GM19463 (cell line): ENCODE measurements at regions not wholly inside any gene's neighbourhood (a gene's known extent, or its start where the extent isn't known, plus 50 kb on each side); places are given as distances from the start of the nearest gene placed in this dataset.
"Not testable (repeated sequence)": the region's sequence is repeated elsewhere in the genome, so short reads cannot be mapped to it uniquely, and the experiment has no call there.

Experiments used
- ATAC-seq: cut with Tn5 transposase; IDR thresholded peaks from one replicate; pipeline ENCODE4 v1.9.1; 2021; ENCODE audit warnings: mild to moderate bottlenecking, moderate library complexity; ENCODE audit not compliant: unreplicated experiment

DNA sequence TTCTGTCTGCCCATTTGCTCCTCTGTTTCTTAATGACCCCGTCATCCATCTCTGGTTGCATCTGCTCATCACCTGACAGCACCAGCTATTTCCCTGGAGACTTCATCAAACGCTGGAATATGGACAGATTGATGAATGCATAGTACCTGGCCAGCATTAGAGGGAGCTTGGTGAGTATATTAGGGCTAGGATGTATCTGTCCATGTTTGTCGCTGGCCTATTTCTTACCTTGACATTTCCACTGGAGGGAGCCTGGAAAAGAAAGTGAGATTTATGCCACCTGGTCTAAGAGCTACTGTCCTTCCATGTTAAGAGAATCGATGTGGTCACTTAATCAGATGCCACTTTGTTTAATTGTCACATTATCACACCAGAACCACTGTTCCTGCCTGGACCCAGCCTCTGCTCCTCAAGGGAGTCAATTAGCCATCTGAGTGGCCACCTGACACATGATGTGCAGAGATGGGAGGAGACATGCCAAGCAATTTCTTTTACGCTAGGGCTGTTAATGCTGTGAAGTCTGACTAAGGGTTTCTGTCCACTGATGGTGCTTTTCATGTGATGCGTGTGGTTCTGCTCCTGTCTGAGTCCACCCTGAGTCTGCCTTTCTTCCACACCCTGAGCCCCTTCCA, 75.3 kb upstream of the SFSWAP start:
- ATAC-seq = no peak

DNA sequence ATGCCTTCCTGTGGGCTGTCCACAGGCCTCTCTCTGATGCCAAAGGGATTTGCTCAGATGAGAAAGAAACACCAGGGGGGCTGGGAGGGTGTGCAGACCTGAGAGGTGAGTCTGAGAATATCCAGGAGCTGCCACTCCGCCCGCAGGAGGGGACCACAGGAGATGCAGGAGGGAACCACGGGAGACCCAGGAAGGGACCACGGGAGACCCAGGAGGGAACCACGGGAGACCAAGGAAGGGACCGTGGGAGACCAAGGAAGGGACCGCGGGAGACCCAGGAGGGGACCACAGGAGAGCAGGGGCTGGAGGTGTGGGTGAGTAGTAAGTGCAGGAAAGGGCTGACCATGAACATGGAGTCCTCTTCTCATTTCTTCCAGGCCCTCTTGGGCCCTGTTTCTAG, 74.6 kb upstream of the SFSWAP start:
- no peak for ATAC-seq

DNA sequence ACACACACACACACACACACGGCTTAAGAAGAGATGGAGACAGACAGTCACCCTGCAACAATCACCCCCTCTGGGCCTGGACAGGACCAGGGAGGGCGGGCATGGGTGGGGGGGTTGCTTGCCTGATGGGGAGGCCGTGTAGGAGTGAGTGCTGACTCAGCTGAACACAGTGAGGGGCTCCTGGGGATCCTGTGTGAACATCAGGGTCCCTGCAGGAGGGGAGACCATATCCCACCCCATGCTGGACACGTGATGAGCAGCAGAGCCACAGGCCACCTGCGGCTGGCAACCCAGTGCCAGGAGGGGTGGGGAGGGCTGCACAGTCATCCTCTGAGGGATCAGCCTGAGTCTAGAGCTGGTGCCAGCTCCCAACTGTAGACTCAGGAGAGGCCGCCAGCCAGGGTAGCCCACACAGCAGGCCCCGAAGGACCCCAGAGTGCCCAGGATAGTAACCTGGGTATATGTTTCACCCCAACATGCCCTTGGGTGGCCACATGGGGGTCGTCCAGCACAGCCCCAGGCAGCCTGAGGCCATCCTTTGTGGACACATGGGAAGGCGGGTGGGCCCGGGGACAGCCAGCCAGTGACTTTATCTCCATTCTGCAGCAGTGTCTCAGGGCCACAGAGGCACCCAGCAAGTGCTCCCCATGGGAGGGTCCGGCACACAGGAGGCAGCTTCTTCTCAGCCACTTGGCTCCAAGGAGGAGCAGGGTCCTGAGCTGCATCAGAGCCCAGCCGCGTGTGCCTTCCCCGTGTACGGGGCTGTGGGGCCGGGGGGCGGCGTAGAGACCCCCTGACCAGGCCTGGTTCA, 73.7 kb upstream of the SFSWAP start:
- no peak for ATAC-seq

DNA sequence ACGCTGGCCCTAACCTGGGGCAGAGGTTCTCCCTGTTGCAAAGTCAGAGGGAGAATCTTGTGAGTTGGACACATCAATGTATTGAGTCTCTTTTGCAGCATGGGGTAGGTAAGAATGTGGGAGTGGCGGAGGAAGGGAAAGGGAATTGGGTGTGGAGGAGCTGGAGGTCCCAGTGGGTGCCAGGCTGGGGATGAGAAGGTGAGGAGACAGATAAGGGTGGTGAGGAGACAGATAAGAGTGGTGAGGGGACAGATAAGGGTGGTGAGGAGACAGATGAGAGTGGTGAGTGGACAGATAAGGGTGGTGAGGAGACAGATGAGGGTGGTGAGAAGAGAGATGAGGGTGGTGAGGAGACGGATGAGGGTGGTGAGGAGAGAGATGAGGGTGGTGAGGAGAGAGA, 72.9 kb upstream of the SFSWAP start:
- no peak for ATAC-seq

DNA sequence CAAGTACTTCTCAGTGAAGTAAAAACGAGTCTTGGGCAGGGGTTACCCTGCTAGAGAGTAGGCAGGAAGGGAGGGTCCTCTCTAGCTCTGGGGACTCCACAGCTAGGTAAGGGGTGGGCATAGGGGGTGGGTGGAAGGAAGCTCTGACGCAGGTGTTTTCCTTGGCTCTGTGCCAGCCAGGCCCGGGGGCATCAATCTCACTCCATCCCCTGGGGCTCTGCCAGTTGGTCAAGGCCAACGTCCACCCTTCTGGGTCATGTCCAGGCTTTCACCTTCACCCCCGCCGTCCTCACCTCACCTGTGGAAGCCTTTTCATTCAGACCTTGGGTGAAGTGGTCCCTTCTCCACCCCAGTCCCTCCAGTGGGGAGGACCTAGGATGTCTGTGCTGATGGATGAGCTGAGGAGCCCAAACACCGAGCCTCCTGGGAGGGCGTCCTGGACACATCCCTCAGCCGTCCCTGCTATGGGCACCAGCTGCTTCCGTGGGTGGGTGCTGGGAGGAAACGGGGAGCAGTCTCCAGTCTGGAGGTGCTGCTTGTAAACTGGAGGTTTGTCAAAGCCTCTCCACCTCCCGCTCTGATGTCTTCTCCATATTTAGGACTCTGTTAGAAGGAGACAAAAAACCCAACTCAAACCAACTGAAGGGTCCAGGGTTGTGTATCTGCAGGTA, 71.5 kb upstream of the SFSWAP start:
- no peak for ATAC-seq

DNA sequence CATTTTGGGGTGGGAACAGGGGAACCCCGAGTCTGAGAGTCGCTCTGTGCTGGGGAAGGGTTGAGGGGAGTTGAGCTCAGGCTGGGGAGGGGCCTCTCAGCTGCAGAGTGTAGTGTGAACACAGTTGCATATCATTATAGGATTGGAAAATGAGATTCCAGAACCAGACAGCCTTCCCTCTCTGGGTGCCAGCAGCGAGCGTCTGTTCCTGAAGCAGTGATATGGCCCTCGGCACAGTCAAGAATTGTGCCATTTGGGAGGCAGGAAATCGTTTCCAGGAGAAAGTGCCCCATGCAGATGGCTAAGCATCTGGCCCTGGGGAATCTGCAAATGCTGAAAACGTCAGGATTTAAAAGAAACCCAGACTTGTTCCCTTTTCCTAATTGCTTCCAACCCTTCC, 70.4 kb upstream of the SFSWAP start:
- no peak for ATAC-seq

DNA sequence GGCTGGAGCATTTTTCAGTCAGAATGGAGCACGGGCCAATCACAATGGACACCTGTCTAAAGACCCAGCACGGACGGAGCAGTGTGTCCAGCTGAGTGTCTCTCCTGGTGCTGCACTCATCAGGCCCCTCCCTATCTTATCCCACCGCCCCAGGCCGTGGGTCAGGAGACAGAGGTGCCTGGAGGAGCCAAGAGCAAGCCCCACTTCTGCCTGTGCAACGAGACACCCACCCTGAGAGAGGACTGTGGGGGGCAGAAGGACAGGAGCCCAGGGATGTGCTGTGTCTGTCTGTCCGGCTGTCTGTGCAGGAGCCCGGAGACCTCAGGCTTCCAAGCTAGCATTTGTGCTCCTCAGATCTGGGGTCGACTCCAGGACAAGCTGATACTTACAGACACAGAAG, 69.6 kb upstream of the SFSWAP start:
- no peak for ATAC-seq

DNA sequence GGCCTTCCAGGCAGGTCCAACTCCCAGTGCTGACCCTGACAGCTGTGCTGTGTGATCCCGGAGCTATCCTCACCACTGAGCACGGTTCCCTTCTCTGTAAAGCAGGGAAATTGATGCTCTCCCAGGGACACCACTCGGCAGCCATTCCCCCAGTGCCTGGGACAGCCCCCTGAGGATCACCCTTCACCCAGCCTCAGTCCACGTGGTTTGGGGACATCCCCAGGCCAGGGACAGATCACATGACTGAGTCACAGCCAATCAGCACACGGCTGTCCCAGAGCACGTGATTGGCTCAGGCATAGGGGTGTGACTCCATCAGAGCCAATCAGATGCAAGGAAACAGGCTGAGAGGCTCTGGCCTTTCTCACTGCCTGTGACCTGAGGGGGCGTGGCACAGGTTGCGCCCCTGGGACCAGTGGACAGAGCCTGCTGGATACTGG, 68.8 kb upstream of the SFSWAP start:
- peak; percentile 54 for ATAC-seq

DNA sequence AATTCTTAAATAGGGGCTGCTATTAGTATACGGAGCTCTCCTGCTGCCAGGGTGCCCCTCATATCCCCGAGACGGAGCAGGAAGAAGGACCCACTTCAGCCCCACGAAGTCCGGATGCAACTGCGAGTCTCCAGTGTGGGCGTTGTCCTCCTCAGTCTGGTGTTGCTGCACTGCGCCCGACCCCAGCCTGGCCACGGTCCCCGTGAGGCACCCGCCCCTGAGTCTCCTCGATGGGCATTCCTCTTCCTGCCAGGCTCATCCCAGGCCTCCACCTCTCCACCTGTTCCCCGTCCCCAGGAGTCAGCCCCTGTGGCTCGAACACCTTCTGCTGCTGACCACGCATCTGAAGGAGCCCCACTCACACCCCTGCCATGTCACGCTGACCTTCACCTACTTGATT, 68.1 kb upstream of the SFSWAP start:
- ATAC-seq = no peak

DNA sequence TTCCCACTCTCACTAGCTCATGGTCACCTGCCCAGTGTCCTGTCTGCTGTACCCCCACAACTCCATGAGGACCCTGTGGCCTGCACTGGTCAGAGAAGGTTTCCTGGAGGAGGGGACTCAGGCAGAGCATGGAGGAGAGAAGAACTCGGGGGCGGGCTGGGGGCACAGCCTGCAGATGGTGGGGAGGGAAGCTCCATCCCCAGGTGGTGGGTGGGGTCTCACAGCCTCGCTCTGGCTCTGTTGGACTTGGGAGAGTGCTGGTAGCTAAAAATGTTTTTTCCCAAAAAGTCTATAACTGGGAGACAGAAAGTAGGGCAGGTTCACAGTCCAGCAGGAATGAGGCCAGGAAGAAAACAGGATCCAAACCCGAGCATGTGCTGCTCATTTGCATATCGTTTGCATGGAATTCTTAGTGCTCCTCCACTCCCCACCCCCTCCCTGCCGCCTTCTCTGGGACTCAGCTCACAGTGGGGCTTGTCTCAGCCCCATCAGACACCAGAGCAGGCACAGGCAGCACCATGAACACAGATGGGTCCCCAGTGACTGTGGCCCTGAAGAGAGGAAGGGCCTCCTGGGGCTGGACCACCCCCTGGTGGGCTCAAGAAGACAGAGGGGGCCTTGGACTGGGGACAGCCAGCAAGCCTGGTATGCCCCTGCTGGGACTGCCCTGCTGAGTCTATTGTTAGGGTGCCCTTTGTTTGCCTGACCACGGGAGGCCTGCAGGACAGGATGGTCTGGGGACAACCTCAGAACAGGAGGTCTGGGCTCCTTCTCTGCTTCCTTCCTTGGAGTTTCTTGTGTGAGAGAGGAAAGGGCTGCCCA, 67.0 kb upstream of the SFSWAP start:
- ATAC-seq = no peak

DNA sequence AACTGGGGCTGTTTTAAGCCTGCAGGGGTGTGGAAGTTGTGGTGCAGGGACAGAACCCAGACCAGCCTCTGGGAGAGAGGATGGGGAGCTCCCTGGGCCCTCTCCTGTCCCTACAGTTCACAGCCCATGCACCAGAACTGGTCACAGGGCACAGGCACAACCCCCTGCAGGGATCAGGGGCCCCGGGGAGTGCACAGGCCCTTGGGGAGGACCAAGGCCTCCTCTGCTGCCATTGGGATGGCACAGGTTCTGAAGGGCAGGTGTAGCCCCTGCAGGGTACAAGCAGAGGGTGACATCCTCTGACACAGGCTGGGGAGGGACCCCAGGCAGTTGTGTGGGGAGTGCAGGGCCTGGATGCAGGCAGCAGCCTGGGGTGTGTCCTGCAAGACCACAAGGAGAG, 66.4 kb upstream of the SFSWAP start:
- ATAC-seq = no peak

DNA sequence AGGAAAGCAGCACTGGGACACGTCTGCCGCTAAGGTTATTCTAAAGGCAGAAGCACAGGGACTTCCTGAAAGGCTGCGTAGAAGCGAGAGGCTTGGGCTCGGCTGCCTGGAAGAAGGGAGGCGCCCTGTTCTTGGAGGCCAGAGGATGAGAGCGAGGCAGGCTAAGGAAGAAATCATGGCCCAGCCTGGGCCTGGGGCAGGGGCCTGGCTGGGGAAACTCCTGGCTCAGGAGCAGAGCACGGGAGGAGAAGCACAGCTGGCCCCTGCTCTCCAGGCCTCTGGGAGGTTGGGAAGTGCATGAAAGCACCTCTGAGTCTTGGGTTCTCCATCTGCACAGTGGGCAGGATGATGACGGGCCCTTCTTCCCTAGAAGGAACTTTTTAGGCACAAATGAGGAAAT, 66.0 kb upstream of the SFSWAP start:
- ATAC-seq = not testable (repeated sequence)

DNA sequence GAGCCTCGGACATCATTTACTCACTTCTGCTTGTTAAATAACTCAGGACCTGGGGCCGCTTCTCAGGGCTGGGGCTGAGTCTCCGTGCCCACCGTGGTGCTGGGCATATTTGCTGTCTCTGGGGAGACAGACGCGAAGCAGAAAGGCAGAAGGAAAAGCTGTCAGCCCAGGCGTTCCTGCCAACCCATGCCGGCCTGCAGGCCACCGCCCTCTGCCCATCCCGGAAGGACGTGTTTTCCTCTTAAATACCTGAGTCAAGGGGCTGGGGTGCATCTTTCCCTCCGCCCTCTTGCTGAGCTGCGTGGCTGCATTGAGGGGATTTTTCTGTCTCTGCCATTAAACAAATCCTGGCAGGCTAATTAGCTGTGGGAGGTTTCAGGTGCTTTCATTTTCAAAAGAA, 65.3 kb upstream of the SFSWAP start:
- not testable (repeated sequence) for ATAC-seq

DNA sequence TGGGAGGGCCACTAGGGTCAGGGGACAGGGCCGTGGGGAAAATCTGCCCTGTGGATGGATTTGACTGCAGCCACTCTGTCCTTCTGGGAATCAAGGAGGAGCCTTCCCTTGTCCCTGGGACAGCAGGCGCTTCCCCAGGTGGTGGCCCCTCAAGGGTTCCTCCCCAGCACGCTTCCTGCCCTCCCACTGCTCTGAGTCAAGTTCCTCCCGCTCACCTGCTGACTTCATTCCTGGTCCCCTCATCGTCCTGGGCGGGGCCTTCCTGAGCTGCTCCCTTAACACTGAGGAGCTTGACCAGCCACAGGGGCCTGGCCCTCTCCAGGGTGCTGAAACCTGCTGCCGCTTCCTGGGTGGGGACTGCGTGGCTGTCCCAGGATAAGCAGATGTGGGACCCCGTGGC, 64.4 kb upstream of the SFSWAP start:
- not testable (repeated sequence) for ATAC-seq

DNA sequence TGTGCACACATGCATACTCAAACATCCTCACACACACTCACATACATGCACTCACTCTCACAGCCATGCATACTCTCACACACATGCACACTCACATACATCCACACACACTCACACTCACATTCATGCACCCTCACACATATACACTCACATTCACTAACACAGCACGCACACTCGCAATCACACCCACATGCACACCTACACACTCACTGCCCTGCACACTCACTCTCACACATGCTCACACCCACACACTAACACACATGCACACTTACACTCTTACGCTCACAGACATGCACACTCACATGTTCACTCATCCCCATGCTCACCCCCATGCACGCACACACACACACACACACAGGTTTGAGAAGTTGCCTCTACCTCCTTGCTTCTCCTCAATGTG, 63.2 kb upstream of the SFSWAP start:
- no peak for ATAC-seq

DNA sequence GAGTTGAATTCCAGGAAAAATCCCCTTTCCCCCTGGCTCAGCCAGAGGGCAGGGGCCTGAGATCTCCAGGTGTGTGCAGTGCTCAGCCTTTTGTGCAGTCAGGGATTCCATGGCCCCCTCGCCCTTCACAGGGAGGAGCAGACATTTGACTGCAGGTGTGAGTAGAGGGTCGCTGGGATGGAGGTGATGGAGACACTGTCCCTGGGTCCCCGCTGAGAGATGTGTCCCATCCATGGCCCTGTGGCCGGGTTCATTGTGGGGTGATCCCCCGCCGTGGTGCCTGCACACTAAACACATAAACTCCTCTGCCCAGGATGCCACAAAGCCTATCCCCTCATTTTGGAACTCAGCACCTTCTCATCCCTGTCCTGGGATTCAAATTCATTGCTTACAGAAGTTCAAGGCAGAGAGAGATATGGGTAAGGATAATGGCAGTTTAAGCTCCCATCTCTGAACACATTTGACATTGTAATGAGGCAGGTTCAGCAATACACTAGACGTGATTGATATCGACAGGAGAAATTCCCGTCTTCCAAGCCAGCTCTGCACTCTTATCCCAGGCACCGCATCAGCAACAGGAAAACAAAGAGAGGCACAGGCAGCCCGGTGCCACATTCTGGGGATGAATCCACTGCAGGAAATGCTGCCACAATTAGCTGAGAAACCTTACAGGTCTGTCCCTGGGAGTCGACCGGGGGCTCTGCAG, 55.3 kb upstream of the SFSWAP start:
- not testable (repeated sequence) for ATAC-seq

DNA sequence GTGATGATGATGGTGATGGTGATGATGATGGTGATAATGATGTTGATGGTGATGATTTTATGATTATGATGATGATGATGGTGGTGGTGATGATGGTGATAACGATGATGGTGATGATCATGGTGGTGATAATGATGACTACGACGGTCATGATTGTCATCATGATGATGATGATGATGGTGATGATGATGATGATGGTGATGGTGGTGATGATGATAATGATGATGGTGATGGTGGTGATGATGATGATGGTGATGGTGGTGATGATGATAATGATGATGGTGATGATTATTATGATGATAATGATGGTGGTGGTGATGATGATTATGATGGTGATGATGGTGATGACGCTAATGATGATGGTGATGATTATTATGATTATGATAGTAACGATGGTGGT, 54.1 kb upstream of the SFSWAP start:
- ATAC-seq = not testable (repeated sequence)

DNA sequence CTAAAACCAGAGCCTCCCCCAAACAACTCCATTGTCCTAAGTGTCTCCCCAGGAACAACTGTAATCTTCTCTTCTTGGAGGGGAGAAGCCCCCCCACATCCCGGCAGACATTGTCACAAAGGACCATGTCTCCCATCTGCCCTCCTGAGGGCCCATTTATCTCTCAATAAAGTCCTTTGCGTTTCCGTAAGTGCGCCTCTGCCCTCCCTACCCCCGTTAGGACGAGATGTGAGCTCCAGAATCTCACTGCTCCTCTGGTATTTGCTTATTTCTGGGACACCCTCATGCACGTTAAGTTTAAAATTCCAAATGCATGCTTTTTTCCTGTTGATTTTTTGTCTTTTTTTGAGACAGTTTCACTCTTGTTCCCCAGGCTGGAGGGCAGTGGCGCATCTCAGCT, 52.3 kb upstream of the SFSWAP start:
- ATAC-seq = not testable (repeated sequence)

DNA sequence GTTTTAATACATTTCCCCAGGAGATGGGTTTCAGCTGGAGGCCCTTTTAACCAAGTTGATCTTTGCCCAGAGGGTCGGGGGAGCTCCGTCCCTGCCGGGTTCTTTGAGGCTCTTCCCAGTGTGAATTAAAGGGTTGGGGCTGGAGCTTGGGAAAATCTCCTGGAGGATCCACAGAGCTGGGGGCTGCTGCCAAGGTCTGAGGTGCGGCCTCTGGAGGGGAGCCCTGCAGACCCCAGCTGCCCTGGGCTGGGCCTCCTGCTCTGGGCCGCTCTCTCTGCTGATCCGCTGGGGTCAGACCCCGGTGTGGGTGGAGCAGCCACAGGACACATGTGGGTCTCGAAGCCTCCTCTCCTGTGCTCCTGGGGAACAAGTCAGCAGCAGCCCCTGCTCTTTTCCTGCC, 51.4 kb upstream of the SFSWAP start:
- ATAC-seq = not testable (repeated sequence)

DNA sequence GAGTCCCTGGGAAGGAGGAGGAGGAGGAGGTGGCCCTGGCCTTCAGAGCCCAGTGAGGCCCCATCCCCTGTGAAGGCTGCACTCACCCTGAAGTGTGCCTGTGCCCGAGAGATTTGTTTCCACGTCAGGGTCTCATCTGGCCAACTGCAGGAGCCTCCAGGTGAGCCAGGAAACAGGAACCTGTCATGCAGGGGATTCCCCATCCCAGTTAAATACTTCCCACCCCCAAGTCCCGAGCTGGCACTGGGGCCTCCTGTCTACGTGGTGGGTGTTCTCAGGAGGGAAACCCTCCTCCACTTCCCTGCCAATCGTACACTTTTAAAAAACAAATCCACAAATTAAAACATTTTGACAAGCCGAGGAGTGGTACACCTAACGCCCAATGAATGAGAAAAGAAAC, 50.9 kb upstream of the SFSWAP start:
- not testable (repeated sequence) for ATAC-seq

DNA sequence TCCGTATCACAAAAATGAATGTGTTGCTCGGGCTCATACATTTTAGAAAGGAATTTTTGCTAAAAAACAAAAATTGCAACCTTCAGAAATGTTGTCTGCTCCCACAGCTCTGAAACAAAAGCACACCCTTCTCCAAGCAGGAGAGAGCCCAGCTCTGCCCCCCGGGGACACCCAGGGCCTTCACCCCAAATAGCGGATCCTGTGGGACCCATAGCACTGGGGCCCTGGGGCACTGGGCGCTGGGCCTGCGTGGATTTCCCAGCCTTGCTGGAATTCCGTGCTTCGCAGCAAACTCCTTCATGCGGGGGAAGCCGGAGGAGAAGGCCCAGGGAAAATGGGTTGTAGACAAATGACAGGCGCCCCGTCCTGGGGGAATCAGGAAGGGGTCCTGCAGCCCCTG, 50.5 kb upstream of the SFSWAP start:
- ATAC-seq = not testable (repeated sequence)
